SKM-1 (cell line): ENCODE measurements at regions not wholly inside any gene's neighbourhood (a gene's known extent, or its start where the extent isn't known, plus 50 kb on each side); places are given as distances from the start of the nearest gene placed in this dataset.

Source experiments
- DNase-seq: peaks from one replicate; lab custom pipeline; 2025; ENCODE audit not compliant: unreplicated experiment; lab: John Stamatoyannopoulos, UW

DNA sequence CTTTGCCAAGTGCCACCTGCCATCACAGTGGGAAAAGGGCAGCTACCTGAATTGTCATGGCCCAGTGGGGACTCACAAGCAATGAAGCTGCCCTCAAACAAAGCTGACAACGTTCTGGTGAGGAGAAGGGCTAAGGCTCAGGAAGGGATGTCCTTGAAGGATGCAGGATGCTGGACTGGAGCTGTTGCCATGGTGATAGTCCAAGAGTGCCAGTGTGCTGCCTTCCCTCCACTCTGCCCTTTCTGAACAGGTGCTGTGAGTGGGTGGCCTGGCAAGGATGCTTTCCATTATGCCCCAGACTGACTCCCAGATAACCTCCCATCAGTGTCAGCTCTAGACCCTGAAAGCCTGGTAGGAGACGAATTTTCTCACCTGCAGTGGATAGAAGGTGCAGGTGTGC is 137.8 kb upstream of the GYPC start:
- DNase-seq = no peak

- DNase-seq = peak; percentile 42
These were observed 128.0 kb upstream of the GYPC start for GRCh38 chr2:126527836-126528490.

GRCh38 chr2:126531029-126531428 is 124.9 kb upstream of the GYPC start:
- no peak for DNase-seq

DNA sequence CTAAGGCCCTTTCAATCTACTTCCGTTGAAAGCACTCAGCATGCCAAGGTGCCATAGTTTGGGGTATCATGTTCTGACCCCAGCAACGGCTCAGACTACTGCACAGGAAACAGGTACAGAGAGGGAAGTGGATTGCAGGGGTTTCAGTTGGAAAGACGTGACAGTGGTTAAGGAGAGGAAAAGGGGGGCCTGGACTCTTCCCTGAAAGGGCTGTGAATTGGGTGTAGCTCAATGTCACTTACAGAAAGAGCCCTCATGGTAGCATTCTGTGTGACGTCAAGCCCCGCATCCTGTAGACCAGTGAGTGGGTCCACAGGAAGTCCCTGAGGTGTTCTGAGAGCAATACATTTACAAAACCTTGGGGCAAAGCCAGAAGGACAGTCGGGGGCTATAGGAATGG is 121.5 kb upstream of the GYPC start:
- no peak for DNase-seq

DNA sequence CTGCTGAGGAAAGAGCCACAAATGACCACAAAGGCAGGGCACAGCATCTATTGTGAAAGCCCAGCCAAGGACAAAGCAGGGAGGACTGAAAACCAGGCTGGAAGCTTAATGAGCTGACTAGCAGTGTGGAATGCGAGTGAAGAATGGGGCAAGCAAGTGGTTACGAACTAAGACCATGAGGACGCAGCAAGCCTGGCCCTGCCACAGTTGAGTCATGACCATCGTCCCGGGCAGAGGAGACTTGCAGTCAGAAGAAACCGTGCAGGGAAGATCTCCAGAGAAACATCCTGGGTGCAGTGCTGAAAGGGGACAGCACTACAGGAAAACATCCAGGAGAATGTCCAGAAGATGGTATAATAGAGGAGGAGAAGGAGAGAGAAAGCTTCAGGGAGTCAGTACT is 120.5 kb upstream of the GYPC start:
- no peak for DNase-seq

GRCh38 chr2:126536605-126537200 is 119.3 kb upstream of the GYPC start:
- DNase-seq = no peak

DNA sequence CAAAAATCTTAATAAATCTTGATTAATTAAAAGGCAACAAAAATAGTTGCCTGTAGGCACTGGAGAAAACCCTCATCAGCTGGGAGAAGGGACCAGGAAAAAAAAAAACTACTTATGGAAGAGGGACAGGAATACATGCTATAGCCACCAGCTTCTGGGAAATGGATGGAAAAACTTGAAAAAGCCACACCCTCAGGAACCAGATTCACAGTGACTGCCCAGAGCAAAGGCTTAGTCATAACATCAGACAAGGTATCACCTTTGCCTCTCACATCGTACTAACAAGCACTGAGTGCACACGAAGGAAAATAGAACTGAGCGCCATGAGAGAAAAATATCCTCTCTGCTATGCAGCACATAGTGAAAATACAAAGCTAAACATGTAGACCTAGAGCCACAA is 116.9 kb upstream of the GYPC start:
- DNase-seq = no peak

GRCh38 chr2:126542247-126542646 is 113.7 kb upstream of the GYPC start:
- no peak for DNase-seq

- no peak for DNase-seq
These were observed 112.9 kb upstream of the GYPC start for GRCh38 chr2:126543081-126543480.

DNA sequence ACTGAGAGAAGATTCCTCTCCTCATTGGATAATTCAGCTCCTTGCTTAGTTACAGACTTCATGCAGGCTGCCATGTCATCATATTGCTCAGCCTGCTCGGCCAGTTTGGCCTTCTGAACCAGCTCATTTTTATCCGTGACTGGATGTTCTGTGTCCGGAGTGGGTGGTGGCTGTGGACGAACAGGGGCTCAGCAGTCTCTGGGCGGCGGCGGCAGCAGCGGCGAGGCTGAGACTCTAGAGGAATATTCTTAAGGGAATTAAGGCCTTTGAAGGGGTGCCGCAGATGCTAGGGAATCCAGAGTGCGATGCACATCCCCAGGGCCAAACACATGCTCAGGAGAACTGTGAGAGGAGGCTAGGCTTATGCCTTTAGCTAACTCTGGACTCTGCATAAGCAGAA is 97.9 kb upstream of the GYPC start:
- no peak for DNase-seq

DNA sequence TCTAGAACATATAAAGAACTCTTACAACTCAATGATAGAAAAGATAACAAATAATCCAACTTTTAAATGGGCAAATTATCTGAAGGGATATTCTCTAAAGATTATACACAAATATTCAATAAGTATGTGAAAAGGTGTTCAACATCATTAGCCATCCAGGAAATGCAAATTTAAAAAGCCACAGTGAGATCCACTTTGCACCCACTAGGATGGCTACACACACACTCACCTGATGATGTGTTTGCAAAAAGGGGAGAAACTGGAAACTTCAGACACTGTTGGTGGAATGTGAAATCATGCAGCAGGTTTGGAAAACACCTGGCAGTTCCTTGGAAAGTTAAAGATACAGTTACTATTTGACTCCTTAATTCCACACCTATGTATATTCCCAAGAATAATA is 87.2 kb upstream of the GYPC start:
- DNase-seq = no peak

GRCh38 chr2:126571403-126571802 is 84.6 kb upstream of the GYPC start:
- DNase-seq = no peak

- DNase-seq = no peak
These were observed 80.3 kb upstream of the GYPC start for GRCh38 chr2:126575631-126576030.

GRCh38 chr2:126579868-126580267 is 76.1 kb upstream of the GYPC start:
- no peak for DNase-seq

- DNase-seq = no peak
These were observed 69.6 kb upstream of the GYPC start for GRCh38 chr2:126586317-126586716.

- DNase-seq = no peak
These were observed 56.9 kb upstream of the GYPC start for GRCh38 chr2:126599062-126599461.

- no peak for DNase-seq
These were observed 55.2 kb upstream of the GYPC start for GRCh38 chr2:126600742-126601141.

GRCh38 chr2:126602334-126602733 is 53.6 kb upstream of the GYPC start:
- DNase-seq = no peak
